ENCODE measurements at regions not wholly inside any gene's neighbourhood (a gene's known extent, or its start where the extent isn't known, plus 50 kb on each side); places are given as distances from the start of the nearest gene placed in this dataset.
A peak's percentile ranks its signal among the peaks of the same experiment; 100 is the strongest.
"Not testable (repeated sequence)": the region's sequence is repeated elsewhere in the genome, so short reads cannot be mapped to it uniquely, and the experiment has no call there.

- no peak for DNase-seq
These were observed 74.6 kb downstream of the TRIM42 start for GRCh38 chr3:140752499-140752898.

- DNase-seq = peak; percentile 6
These were observed 76.2 kb downstream of the TRIM42 start for GRCh38 chr3:140753865-140754754.

GRCh38 chr3:140754936-140755335 is 77.1 kb downstream of the TRIM42 start:
- no peak for DNase-seq

- no peak for DNase-seq
These were observed 78.6 kb downstream of the TRIM42 start for GRCh38 chr3:140756240-140757016.

- no peak for DNase-seq
These were observed 81.1 kb downstream of the TRIM42 start for GRCh38 chr3:140758791-140759444.

- DNase-seq = no peak
These were observed 82.6 kb downstream of the TRIM42 start for GRCh38 chr3:140760324-140761075.

- DNase-seq = no peak
These were observed 83.3 kb downstream of the TRIM42 start for GRCh38 chr3:140761076-140761639.

- DNase-seq = no peak
These were observed 84.9 kb downstream of the TRIM42 start for GRCh38 chr3:140762746-140763145.

- DNase-seq = no peak
These were observed 85.7 kb downstream of the TRIM42 start for GRCh38 chr3:140763532-140763931.

GRCh38 chr3:140765246-140765645 is 87.4 kb downstream of the TRIM42 start:
- no peak for DNase-seq

- peak; percentile 61 for DNase-seq
These were observed 88.6 kb downstream of the TRIM42 start for GRCh38 chr3:140766465-140766864.

GRCh38 chr3:140767566-140767965 is 89.7 kb downstream of the TRIM42 start:
- no peak for DNase-seq

GRCh38 chr3:140768941-140769340 is 91.1 kb downstream of the TRIM42 start:
- DNase-seq = no peak

GRCh38 chr3:140769951-140770350 is 92.1 kb downstream of the TRIM42 start:
- no peak for DNase-seq

- no peak for DNase-seq
These were observed 93.3 kb downstream of the TRIM42 start for GRCh38 chr3:140770977-140771667.

GRCh38 chr3:140777631-140778233 is 99.9 kb downstream of the TRIM42 start:
- no peak for DNase-seq

GRCh38 chr3:140791368-140791767 is 113.5 kb downstream of the TRIM42 start:
- no peak for DNase-seq

- DNase-seq = no peak
These were observed 116.6 kb downstream of the TRIM42 start for GRCh38 chr3:140794507-140794906.

GRCh38 chr3:140802898-140803297 is 125.0 kb downstream of the TRIM42 start:
- not testable (repeated sequence) for DNase-seq

- DNase-seq = no peak
These were observed 131.5 kb downstream of the TRIM42 start for GRCh38 chr3:140809316-140809715.
